BE2C (cell line): ENCODE measurements at regions not wholly inside any gene's neighbourhood (a gene's known extent, or its start where the extent isn't known, plus 50 kb on each side); places are given as distances from the start of the nearest gene placed in this dataset.

Experiments
- DNase-seq: peaks from one replicate; pipeline ENCODE4 v3.0.0-alpha.2; 2020
- H3K27me3 ChIP-seq: fragments of 250-450 bp; sonication (Bioruptor Pico); 2 replicates; pipeline ENCODE4 v1.5.1; 2020; ENCODE audit warnings: mild to moderate bottlenecking
- H3K36me3 ChIP-seq: fragments of 250-450 bp; sonication (Bioruptor Pico); 2 replicates; pipeline ENCODE4 v1.5.1; 2020; ENCODE audit warnings: mild to moderate bottlenecking
- H3K4me1 ChIP-seq: fragments of 250-450 bp; sonication (Bioruptor Pico); 2 replicates; pipeline ENCODE4 v1.5.1; 2020
- H3K4me3 ChIP-seq: 2 replicates; pipeline ENCODE4 v1.5.1; 2011; ENCODE audit warnings: low read depth, low read length
- H3K9me3 ChIP-seq: fragments of 250-450 bp; sonication (Bioruptor Pico); 2 replicates; pipeline ENCODE4 v1.5.1; 2020
- CTCF ChIP-seq: IDR thresholded peaks from 2 replicates; pipeline ENCODE4 v1.5.1; 2012; ENCODE audit warnings: mild to moderate bottlenecking, low read depth, low read length

GRCh38 chr10:128880159-128880725 is 586.8 kb upstream of the MGMT start:
- DNase-seq = no peak
- H3K36me3 ChIP-seq = no peaks in the 10 kb centered on the region
- H3K27me3 ChIP-seq = no peaks in the 10 kb centered on the region
- no peak overlapping the region for H3K4me3 ChIP-seq
- H3K4me1 ChIP-seq = peaks cover 6% of the 10 kb centered on the region
- H3K9me3 ChIP-seq = no peaks in the 10 kb centered on the region
- no peak for TF ChIP-seq CTCF

GRCh38 chr10:128881086-128881485 is 586.0 kb upstream of the MGMT start:
- DNase-seq = no peak
- Histone ChIP-seq H3K27me3 (no peaks in the 10 kb centered on the region), H3K36me3 (no peaks in the 10 kb centered on the region), H3K4me1 (no peaks in the 10 kb centered on the region), H3K9me3 (no peaks in the 10 kb centered on the region), H3K4me3 (no peak overlapping the region)
- TF ChIP-seq CTCF = no peak

DNA sequence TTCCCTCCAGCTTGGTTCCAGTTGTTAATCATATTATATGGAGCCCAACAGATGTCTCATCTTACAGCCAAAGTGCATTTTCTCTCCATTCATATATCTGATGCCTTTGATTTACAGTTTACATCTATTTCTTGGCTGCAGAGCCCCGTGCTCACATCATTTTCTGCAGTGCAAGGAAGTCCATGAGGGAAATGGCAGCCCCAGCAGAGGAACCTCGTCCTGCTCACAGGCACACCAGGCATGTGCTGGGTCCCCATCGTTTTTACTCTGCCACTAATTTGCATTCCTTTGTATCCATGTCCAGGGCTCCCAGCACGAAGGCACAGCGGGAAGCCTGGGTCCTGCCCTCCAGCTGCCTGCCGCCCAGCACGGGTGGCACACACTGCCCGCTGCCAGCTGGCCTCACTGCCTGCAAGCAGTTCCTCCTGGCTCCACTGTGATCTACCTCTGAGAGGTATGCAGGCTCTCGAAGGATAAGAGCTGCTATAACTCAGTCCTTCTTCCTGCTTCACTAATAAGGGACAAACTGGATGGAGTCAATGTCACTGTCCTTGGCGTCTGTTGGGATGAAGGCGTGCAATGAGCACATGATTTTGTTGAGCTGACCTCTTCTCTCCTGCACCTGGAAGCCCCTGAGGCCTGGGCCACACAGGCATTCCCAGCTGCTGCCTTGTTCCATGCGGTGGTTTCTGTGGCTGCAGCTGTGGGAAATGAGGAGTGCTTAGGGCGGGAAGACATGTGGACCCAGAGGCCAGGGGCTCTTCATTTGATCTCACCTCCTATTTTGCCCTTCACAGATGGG is 583.6 kb upstream of the MGMT start:
- no peaks in the 10 kb centered on the region for H3K27me3 ChIP-seq
- no peak for TF ChIP-seq CTCF
- DNase-seq = no peak
- no peak overlapping the region for H3K4me3 ChIP-seq
- H3K4me1 ChIP-seq = no peaks in the 10 kb centered on the region
- H3K36me3 ChIP-seq = no peaks in the 10 kb centered on the region
- H3K9me3 ChIP-seq = no peaks in the 10 kb centered on the region

DNA sequence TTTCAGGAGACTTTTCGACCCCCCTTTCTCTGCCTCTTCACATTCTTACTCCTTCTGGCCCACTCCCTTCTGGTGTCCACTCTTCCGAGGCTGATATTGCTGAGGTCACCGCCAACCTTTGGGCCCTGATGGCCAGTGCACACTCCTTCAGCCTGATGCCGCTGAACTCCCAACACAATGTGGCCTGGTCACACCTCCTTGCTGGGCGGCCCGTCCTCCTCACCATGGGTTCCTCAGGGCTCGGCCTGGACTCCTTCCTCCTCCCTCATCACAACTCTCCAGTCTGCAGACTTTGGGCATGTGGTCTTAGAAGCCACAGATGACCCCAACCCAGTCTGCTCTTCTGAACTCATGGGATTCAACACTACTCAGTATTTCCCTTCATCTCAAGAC is 583.0 kb upstream of the MGMT start:
- Histone ChIP-seq H3K4me3 (no peak overlapping the region), H3K36me3 (no peaks in the 10 kb centered on the region), H3K27me3 (no peaks in the 10 kb centered on the region), H3K9me3 (no peaks in the 10 kb centered on the region), H3K4me1 (no peaks in the 10 kb centered on the region)
- DNase-seq = no peak
- TF ChIP-seq CTCF = no peak

- H3K9me3 ChIP-seq = no peaks in the 10 kb centered on the region
- no peak for DNase-seq
- H3K4me3 ChIP-seq = no peak overlapping the region
- H3K36me3 ChIP-seq = no peaks in the 10 kb centered on the region
- H3K27me3 ChIP-seq = no peaks in the 10 kb centered on the region
- TF ChIP-seq CTCF = no peak
- H3K4me1 ChIP-seq = no peaks in the 10 kb centered on the region
These were observed 582.5 kb upstream of the MGMT start for GRCh38 chr10:128884496-128885072.
